Stimulated activated CD4-positive, alpha-beta T cell treated with anti-CD3 and anti-CD28 coated beads, Interleukin-15, amount 100 ng/mL, for 24 hours (primary cell): ENCODE measurements at regions not wholly inside any gene's neighbourhood (a gene's known extent, or its start where the extent isn't known, plus 50 kb on each side); places are given as distances from the start of the nearest gene placed in this dataset.
"Not testable (repeated sequence)": the region's sequence is repeated elsewhere in the genome, so short reads cannot be mapped to it uniquely, and the experiment has no call there.

Source experiments
- DNase-seq: peaks from one replicate; pipeline ENCODE4 v3.0.0-alpha.2; 2020

DNA sequence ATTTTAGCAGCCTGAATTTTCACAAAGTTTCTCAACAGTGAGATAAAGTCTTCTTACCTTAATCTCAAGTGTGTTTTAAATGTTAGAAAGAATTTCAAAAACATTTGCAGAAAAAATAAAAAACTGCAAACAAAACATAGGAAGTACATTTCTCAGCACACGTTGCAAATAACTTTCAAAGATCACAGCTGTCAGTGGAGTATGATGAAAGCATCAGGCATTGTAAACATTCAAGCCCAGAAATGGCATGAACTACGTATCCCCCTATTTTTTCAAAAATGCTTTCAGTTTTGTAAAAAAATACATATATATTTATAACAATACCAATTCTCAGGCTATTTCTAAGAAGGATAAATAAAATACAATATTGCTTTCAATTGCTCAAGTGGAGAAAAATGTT, 320.6 kb upstream of the TFPI start:
- DNase-seq: no peak

- DNase-seq: no peak
These were observed 321.3 kb upstream of the TFPI start for GRCh38 chr2:187875261-187876141.

GRCh38 chr2:187876554-187876953, 322.3 kb upstream of the TFPI start:
- DNase-seq: no peak

DNA sequence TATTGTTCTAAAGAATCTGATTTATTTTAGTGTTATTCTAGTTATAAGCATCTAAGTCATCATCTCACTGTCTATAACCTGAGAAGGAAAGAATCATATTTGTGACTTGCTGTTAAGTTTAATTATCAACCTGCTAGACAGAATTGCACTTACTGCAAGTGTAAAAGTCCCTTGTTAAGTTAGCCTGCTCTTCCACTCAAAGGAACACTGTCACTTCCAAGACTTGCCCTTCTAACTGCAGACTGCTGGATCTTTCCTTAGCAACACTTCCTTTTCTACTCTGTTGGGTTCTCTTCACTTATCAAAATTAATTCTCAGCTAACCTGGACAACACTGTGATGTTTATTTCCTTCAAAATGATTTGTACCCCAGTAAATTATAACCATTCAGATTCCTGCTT, 323.2 kb upstream of the TFPI start:
- no peak for DNase-seq

DNA sequence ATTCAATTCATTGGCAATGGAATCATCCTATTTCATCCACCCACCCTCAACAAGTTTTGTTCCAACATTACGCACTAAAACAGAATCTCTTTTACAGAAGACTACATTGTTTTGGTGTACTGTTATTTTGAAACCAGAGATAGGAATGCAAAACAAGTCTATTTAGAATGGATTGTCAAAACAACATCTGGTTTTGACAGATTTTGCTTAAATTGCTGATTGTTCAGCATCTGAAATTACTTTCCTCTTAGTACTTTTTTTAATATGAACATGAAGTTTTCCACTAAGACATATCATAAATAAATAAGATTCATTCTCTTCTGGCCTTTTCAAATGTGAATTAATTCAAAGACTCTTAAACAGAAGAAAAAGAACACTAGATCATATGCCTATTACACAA, 323.9 kb upstream of the TFPI start:
- no peak for DNase-seq

DNA sequence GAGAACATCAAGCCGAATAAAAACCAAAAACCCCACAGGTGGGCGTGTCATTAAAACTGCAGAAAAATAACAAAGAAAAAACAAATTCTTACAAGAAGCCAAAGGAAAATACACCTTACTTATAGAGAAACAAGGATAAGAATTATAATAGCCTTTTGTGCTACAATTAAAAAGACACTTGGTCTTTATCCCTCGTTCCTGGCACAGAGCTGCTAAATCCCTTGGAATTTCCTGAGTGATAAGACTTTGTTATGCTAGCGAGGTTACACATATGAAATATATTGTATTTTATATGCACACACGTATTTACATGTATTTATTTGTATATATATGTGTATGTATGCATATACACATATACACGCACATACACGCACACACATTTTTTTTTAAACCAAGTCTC, 325.3 kb upstream of the TFPI start:
- DNase-seq: no peak

DNA sequence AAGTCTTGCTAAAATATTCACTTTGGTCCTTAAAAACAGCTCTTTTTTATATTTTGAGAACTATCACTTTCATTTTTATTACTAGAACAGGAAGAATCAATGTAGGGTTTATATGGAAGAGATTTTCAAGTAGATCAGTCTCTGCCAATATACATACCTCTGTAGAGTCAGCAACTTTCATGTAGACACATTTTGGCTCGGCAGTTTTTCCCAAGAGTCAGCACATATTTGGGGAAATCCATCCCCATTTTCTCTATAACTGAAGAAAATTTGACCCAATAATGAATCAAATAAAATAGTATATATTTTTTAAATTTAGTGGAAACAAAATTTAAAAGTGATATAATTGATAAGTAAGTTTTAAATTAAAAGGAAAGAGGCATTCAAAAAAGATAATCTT, 329.8 kb upstream of the TFPI start:
- DNase-seq: no peak

GRCh38 chr2:187890690-187891089, 336.5 kb upstream of the TFPI start:
- DNase-seq: no peak

DNA sequence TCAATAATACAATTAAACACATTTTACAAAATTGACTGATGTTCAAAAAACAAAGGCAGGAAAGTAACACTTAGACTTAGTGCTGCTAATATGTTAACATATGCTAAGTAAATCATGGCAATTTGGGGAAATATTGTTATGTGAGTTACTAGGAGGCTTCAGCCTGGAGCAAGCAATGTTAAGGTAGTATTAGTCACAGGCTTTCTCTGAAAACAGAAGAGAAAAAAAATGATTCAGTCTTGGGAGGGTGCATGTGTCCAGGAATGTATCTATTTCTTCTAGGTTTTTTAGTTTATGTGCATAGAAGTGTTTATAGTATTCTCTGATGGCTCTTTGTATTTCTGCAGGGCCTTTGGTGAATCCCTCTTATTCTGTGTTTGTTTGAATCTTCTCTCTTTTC, 345.8 kb upstream of the TFPI start:
- DNase-seq: no peak

DNA sequence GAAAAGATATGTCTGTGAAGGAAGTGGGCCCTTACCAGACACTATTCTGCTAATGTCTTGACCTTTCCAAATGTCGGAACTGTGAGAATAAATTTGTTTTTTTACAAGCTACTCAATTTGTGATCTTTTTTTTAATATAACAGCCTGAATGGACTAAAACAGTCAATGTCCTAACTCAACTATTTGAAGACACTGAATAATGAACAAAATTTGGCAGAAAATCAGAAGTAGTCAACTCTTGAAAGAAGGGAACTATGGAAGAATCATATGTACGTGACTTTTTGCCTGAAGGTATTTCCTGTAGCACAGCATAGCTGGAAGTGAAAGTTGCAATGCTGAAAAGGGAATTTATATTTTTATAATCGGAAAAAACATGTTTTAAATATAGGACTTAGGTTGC, 351.8 kb upstream of the TFPI start:
- DNase-seq: no peak

GRCh38 chr2:187910922-187911321, 356.7 kb upstream of the TFPI start:
- not testable (repeated sequence) for DNase-seq

- DNase-seq: no peak
These were observed 358.7 kb upstream of the TFPI start for GRCh38 chr2:187912950-187913349.

DNA sequence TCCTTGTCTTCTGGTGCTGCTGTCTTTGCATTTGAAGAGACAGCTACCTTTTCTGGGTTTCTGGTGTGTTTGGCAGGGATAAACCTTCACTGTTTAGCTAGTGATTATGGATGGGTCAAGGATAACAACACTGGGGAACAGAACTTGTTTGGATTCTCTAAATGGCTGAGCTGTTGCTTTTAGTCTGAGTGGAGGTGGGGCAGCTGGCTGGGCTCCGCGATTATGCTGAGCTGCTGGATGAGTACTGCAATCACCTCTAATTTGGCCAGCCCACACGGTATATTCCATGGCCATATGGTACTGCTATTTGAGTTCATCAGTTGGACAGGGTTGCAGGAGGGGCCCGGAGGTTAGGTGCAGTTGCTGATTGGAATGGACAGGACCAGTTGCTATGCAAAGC, 361.6 kb upstream of the TFPI start:
- no peak for DNase-seq

DNA sequence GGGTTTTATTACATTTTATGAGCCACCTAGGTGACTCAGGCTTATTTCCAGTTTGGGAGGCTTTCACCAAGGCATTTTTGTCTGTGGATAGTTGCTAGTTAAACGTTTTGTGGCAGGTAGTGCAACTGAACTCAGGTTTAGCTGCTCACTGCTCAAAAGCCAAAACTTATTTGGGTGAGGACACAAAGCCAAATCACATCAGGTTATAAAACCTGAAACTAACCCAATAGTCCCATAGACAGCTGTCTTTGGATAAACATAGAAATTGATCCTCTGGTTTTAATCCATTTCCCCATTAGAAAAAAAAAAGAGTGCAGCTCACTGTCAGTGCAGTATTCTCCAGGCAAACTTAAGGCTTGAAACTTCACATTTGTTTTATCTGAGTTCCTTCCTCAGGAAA, 362.6 kb upstream of the TFPI start:
- DNase-seq: no peak

- no peak for DNase-seq
These were observed 363.3 kb upstream of the TFPI start for GRCh38 chr2:187917535-187917934.

DNA sequence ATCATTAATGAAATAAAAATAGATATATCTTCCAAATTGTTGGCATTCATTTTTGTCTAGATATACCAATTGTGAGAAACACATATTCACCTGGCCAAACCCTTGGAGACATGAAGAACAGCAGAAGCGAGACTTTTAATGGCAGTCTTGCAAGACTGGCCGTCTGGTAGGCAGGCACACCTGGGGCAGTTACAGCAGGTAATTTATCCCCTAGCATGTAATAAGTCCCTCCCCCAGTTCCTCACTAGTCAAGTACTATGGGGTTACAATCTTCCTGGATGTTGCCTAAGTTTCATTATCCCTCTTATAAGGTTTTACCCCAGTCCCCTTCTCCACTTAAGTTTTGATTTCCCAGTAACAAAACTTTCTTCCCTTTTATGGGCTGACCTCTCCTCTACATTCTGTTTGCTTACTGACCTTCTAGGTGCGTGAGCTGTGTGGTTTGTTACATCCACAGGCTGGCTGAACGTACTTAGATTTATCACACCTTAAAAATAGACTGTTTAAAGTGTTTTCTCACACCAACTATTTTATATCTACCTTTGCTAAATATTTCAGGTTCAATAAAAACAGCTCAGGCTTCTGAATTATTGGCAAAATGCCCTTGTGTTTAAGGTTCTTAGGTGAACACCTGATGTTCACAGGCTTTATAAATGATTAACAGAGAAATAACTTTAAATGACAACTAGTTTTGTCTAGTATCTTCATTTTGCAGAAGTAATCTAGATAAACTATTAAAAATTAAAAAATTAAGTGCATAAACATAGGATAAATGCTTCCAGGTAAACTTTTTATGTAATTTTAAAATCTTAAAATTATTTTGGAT, 365.0 kb upstream of the TFPI start:
- DNase-seq: no peak

GRCh38 chr2:187920511-187920910, 366.3 kb upstream of the TFPI start:
- no peak for DNase-seq

DNA sequence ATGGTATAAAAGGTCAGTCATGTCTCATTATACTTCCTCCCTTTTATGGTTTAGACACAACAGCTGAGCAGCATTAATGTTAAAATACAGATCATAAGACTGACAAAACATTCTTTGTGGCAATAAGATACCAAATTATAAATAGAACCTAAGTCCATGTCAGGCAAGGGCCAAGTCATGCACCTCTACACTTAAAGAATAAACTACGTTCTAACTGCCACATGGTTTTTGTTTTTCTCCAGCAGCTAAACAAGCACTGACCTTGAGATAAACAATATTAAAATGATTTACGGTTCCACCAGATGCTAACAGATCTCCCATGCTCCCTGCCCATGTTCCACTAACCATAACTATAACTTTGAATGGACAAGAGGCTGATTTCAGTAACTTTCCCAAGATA, 368.6 kb upstream of the TFPI start:
- no peak for DNase-seq

- DNase-seq: no peak
These were observed 367.4 kb upstream of the GULP1 start for GRCh38 chr2:187924293-187924692.

DNA sequence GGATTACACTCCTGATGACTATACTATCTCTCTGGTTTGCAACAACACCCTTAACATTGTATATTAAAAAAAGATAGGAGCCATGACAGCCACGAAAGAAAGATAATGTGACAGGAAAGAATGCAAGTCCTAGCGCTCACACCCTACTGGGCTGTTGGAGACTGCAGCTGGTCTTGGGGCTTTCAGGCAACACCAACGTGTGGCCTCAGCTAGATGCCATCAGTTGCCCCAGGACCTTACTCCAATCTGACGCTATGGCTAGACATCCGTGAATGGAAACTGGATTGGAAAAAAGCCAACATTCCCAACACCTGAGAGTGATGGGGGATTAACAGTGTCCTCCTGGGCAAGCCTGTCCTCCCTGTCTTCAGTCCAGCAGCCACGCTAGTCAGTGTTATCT, 357.4 kb upstream of the GULP1 start:
- no peak for DNase-seq

DNA sequence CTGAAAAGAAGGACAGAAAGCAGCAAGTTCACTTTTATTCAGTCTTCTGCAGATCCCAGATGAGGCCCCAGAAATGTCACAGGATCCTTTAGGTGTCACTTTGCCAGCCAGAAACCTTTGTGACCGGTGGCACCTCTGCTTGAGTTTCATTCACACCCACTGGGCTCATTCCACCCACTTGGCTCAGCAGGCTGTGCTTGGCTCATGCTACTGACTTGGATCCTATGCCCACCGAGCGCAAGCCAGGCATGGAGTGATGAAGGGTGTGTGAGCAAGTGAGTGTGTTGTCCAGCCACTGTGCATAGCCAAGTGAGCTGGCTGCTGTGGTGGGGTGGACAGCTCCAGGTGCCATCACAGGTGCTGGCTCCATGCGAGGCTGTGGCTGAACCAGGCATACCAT, 357.0 kb upstream of the GULP1 start:
- no peak for DNase-seq

DNA sequence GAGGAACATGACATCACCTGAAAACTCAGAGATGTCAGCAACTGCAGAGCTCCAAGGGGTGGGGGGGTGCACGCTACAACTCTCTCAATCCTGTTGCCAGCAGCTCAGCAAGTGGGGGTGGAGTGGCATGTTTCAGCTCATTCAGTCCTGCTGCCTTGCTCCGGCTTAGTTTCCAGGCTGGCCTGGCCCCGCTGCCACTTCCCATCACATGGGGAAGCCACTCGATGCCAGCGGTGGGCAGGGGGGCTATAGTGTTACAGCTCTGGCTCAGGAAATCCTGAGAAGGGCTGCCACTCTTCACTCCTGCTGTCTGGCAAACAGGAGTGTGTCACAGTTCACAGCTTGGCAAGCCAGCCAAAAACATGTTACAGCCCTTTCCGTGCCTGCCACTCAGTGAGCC, 356.5 kb upstream of the GULP1 start:
- no peak for DNase-seq

GRCh38 chr2:187936228-187936627, 355.4 kb upstream of the GULP1 start:
- no peak for DNase-seq

DNA sequence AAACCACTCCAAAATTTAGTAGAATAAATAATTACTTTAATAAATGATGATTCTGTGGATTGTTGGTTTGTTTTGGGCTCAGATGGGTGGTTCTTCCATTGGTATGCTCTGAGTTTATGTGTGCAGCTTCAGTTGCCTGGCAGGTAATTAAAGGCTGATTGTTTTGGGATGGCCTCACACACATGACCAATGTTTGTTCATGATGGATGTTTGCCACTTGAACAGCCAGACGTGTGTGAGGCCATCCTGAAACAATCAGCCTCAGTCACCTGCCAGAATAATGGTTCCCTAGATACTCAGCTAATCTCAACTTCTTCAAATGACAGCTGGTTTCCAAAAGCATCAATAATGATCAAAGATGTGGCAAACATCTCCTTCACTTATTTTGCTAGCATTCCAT, 352.5 kb upstream of the GULP1 start:
- no peak for DNase-seq
